HG03045 (cell line): ENCODE measurements at regions not wholly inside any gene's neighbourhood (a gene's known extent, or its start where the extent isn't known, plus 50 kb on each side); places are given as distances from the start of the nearest gene placed in this dataset.
"Not testable (repeated sequence)": the region's sequence is repeated elsewhere in the genome, so short reads cannot be mapped to it uniquely, and the experiment has no call there.

Source experiments
- ATAC-seq: cut with Tn5 transposase; IDR thresholded peaks from one replicate; pipeline ENCODE4 v1.9.1; 2021; ENCODE audit warnings: mild to moderate bottlenecking, moderate library complexity; ENCODE audit not compliant: unreplicated experiment

DNA sequence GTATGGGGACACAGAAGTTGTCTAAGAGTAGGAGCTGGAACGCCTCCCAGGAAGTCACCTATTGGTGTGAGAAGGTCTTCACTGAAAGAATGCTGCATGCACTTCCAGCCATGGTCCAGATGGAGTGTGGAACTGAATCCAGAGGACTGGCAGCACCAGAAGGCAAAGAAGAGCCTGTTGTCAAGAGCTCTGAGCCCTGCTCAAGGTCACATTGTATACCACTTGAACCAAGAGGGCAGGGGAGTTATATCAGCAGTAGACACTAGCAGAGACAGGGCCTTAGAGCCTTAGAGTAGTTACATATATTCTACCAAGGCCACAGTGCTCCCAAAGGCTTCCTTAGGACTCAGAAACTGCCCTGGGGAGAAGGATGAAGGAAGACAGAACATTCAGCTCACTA lies 130.8 kb upstream of the POC5 start:
- ATAC-seq, result no peak

- ATAC-seq, result peak; percentile 80
These were observed 130.4 kb upstream of the POC5 start for GRCh38 chr5:75847561-75848021.

DNA sequence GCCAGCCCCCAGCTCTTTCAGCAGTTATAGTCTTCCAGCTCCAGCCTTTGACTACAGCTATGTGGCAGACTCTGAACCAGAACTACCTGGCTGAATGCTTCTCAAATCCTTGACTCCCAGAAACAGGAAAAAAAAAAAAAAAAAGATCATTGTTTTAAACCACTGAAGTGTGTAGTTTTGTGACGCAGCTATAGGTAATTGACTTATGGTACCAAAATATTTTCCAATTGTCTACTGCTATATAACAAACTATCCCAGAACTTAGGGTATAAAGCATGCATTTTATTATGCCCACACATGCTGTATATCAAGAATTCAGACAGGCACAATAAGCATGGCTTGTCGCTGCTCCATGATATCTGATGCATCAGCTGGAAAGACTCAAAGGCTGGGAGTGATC lies 127.1 kb upstream of the POC5 start:
- no peak for ATAC-seq

DNA sequence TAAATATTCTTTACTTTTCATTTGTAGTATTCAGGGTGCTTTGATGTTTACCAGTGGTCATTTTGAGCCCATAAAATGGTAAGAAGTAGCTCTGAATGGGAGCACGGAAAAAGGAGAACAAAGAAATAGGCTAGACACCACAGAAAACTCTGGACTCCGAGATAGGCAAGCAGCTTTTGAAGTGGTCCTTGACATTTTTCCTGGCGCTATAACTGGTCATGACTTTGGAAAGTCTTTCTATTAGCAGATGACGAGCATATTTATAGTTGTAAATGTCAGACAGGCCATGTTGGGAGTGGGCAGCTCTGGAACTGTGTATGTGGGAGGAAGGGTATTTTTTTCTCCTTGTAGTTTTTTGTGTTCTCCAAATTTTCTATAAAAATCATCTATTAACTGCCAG lies 126.1 kb upstream of the POC5 start:
- no peak for ATAC-seq

- ATAC-seq, result no peak
These were observed 122.3 kb upstream of the POC5 start for GRCh38 chr5:75839547-75839946.

GRCh38 chr5:75837258-75837841 lies 120.1 kb upstream of the POC5 start:
- ATAC-seq, result no peak

DNA sequence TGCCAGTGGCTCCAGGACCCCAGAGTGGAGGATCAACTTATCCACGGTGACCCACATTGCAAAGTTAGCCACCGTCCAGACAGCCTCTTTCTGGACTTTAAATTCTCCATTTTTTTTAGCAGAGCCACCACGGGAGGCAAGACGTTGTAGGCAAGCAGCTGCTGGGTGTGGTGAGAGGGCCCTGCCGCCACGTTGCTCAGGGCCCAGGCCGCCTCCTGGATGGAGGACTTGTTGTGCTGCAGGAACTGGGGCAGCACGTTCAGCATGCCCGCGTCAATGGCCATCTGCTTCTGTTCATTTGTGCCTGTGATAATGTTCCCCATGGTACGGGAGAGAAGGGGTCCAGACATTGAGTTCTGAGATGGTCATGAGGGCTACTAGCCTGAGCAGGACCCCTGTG lies 114.3 kb upstream of the POC5 start:
- ATAC-seq, result no peak

DNA sequence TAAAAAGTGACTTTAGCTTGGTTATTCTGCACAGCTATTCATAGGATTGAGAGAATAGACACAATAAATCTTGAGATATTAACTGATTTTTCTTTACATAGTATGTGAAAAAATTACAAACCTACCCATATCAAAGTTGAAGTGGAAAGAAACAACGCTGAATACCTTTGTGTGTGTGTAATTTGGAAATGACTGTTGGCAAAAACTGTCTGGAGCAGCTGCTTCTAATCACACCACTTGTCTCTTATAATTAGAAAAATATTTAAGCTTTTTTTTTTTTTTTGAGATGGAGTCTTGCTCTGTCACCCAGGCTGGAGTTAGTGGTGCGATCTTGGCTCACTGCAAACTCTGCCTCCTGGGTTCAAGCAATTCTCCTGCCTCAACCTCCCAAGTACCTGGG lies 110.8 kb upstream of the POC5 start:
- ATAC-seq, result no peak

GRCh38 chr5:75824323-75824722 lies 107.1 kb upstream of the POC5 start:
- ATAC-seq, result no peak

GRCh38 chr5:75823811-75824210 lies 106.6 kb upstream of the POC5 start:
- ATAC-seq, result no peak

DNA sequence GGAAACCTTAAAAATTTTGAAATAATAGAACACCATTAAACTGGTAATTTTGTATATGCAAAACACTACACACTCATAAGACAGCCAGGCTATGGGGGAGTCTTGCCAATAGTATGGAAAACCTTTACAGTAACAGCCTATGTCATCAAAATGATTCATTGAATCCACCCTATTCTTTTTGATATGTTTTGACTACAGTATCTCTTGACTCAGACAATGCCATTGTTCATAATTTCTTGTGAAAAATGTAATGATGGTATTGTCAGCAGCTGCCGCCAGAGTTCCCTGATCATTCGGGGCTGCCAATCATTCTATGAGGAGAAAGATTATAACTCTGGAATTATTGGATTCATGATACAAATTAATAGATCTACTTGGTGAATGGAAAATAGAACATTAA lies 101.4 kb upstream of the POC5 start:
- ATAC-seq, result no peak

DNA sequence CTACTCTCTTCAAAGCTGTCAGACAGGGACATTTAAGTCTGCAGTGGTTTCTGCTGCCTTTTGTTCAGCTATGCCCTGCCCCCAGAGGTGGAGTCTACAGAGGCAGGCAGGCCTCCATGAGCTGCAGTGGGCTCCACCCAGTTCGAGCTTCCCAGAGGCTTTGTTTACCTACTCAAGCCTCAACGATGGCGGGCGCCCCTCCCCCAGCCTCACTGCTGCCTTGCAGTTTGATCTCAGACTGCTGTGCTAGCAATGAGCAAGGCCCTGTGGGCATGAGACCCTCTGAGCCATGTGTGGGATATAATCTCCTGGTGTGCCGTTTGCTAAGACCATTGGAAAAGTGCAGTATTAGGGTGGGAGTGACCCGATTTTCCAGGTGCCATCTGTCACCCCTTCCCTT lies 82.5 kb upstream of the POC5 start:
- not testable (repeated sequence) for ATAC-seq

DNA sequence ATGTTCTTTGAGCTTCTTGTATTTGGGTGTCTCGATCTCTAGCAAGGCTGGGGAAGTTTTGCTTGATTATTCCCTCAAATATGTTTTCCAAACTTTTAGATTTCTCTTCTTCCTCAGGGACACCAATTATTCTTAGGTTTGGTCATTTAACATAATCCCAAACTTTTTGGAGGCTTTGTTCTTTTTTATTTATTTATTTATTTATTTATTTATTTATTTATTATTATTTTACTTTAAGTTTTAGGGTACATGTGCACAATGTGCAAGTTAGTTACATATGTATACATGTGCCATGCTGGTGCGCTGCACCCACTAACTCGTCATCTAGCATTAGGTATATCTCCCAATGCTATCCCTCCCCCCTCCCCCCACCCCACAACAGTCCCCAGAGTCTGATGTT lies 52.1 kb upstream of the POC5 start:
- ATAC-seq, result not testable (repeated sequence)
